H1 (cell line): ENCODE measurements at regions not wholly inside any gene's neighbourhood (a gene's known extent, or its start where the extent isn't known, plus 50 kb on each side); places are given as distances from the start of the nearest gene placed in this dataset.

Source experiments
- CTCF ChIA-PET: fragments of 300-600 bp; sonication (Branson Sonifier 250); formaldehyde crosslinking; loops from one replicate; lab custom pipeline; 2021; ENCODE audit not compliant: partially characterized antibody; lab: Charles Lee
- POLR2A ChIA-PET: fragments of 300-600 bp; sonication (Branson Sonifier 250); formaldehyde crosslinking; loops from one replicate; lab custom pipeline; 2021; ENCODE audit warnings: inconsistent platforms; ENCODE audit not compliant: partially characterized antibody; lab: Charles Lee
- DNase-seq, 2 experiments: peaks; one replicate each; pipeline versions ENCODE4 v3.0.0 to v3.0.0-alpha.2; 2010 to 2022; ENCODE audit warnings: low spot score in 2 of 2, low read depth in 1 of 2, mixed read lengths in 1 of 2
- FAIRE-seq: peaks from 2 replicates; lab custom pipeline; 2011; peaks lifted over from hg19 to GRCh38; lab: Jason Lieb, UNC
- H2AFZ ChIP-seq: 2 replicates; pipeline ENCODE4 v1.8.1; 2012; ENCODE audit warnings: low read length, inconsistent platforms
- H2AK5ac ChIP-seq: 2 replicates; pipeline ENCODE4 v1.6.1; 2013; ENCODE audit warnings: low read depth, low read length
- H2BK120ac ChIP-seq: replicated peaks from 2 replicates; pipeline ENCODE3; 2013; ENCODE audit warnings: low read depth, low read length, inconsistent platforms
- H2BK12ac ChIP-seq: 2 replicates; pipeline ENCODE4 v1.6.1; 2013; ENCODE audit warnings: low read depth, low read length
- H2BK15ac ChIP-seq: 2 replicates; pipeline ENCODE4 v1.6.1; 2013; ENCODE audit warnings: low read length
- H2BK20ac ChIP-seq: 2 replicates; pipeline ENCODE4 v1.6.1; 2013; ENCODE audit warnings: low read length
- H2BK5ac ChIP-seq: 2 replicates; pipeline ENCODE4 v1.6.1; 2013; ENCODE audit warnings: low read depth, low read length
- H3K14ac ChIP-seq: 2 replicates; pipeline ENCODE4 v1.6.1; 2013; ENCODE audit warnings: inconsistent platforms; ENCODE audit not compliant: insufficient read length
- H3K18ac ChIP-seq: 2 replicates; pipeline ENCODE4 v1.6.1; 2013; ENCODE audit warnings: low read length; ENCODE audit errors: extremely low read depth
- H3K23ac ChIP-seq: 2 replicates; pipeline ENCODE4 v1.6.1; 2013; ENCODE audit warnings: inconsistent platforms; ENCODE audit not compliant: insufficient read length
- H3K23me2 ChIP-seq: 2 replicates; pipeline ENCODE4 v1.6.1; 2013; ENCODE audit warnings: low read depth, low read length
- H3K27ac ChIP-seq: 2 replicates; pipeline ENCODE4 v1.6.1; 2011; ENCODE audit warnings: low read depth, low read length, inconsistent platforms
- H3K27me3 ChIP-seq, 4 experiments: replicated peaks in 1 of 4; 1 replicate in 1 of 4; 2 replicates in 3 of 4; pipeline versions ENCODE4 v1.6.1 to v1.8.1; 2011 to 2013; ENCODE audit warnings: low read length in 3 of 4, mild to moderate bottlenecking in 3 of 4, inconsistent platforms in 2 of 4, mixed read lengths in 2 of 4, moderate library complexity in 1 of 4; ENCODE audit not compliant: control insufficient read depth in 3 of 4, insufficient read depth in 3 of 4; ENCODE audit errors: extremely low read depth in 1 of 4
- H3K36me3 ChIP-seq, 4 experiments: 2 replicates each; pipeline versions ENCODE4 v1.6.1 to v1.8.1; 2011 to 2013; ENCODE audit warnings: mild to moderate bottlenecking in 4 of 4, low read length in 3 of 4, moderate library complexity in 2 of 4, control low read depth in 1 of 4, inconsistent platforms in 1 of 4; ENCODE audit not compliant: insufficient read depth in 4 of 4, control insufficient read depth in 2 of 4
- H3K4ac ChIP-seq: replicated peaks from 2 replicates; pipeline ENCODE3; 2013; ENCODE audit warnings: low read length, low read depth, mixed read lengths, inconsistent platforms; ENCODE audit not compliant: insufficient read length
- H3K4me1 ChIP-seq, 4 experiments: replicated peaks in 1 of 4; 1 replicate in 1 of 4; 2 replicates in 3 of 4; pipeline versions ENCODE4 v1.6.1 to v1.8.1; 2011 to 2013; ENCODE audit warnings: low read length in 3 of 4, inconsistent platforms in 2 of 4, mixed read lengths in 1 of 4; ENCODE audit not compliant: insufficient read depth in 4 of 4, control insufficient read depth in 3 of 4
- H3K4me2 ChIP-seq, 2 experiments: 2 replicates each; pipeline versions ENCODE4 v1.6.1 to v1.8.1; 2011 to 2013; ENCODE audit warnings: low read depth in 2 of 2, low read length in 2 of 2, control low read depth in 1 of 2, inconsistent platforms in 1 of 2, mild to moderate bottlenecking in 1 of 2; ENCODE audit not compliant: insufficient read depth in 1 of 2
- H3K4me3 ChIP-seq, 4 experiments: fragments of 200-600, 300-600 bp in 1 of 4; sonication (generic), shearing (Covaris generic), sonication (Bioruptor Twin) in 1 of 4; 2 replicates each; pipeline versions ENCODE4 v1.5.1 to v1.8.1; 2011 to 2016; ENCODE audit warnings: low read length in 4 of 4, low read depth in 3 of 4, control low read depth in 2 of 4, inconsistent platforms in 2 of 4, mild to moderate bottlenecking in 2 of 4, mixed read lengths in 1 of 4, moderate library complexity in 1 of 4; ENCODE audit not compliant: insufficient read depth in 2 of 4; ENCODE audit errors: extremely low read depth in 1 of 4
- H3K56ac ChIP-seq: replicated peaks from 2 replicates; pipeline ENCODE3; 2013; ENCODE audit warnings: low read depth, mild to moderate bottlenecking, mixed read lengths, low read length, inconsistent platforms; ENCODE audit not compliant: insufficient read length
- H3K79me1 ChIP-seq: 2 replicates; pipeline ENCODE4 v1.6.1; 2013; ENCODE audit warnings: low read depth, low read length, control low read depth
- H3K79me2 ChIP-seq, 2 experiments: 2 replicates each; pipeline versions ENCODE4 v1.6.1 to v1.8.1; 2012 to 2013; ENCODE audit warnings: low read length in 2 of 2, mild to moderate bottlenecking in 2 of 2, inconsistent platforms in 1 of 2; ENCODE audit not compliant: insufficient read depth in 2 of 2, control insufficient read depth in 1 of 2
- H3K9ac ChIP-seq, 4 experiments: replicated peaks in 1 of 4; 1 replicate in 1 of 4; 2 replicates in 3 of 4; pipeline versions ENCODE4 v1.6.1 to v1.8.1; 2011 to 2013; ENCODE audit warnings: low read depth in 3 of 4, low read length in 3 of 4, control low read depth in 2 of 4, mild to moderate bottlenecking in 2 of 4, moderate library complexity in 2 of 4, inconsistent platforms in 1 of 4; ENCODE audit errors: extremely low read depth in 1 of 4
- H3K9me3 ChIP-seq, 2 experiments: 2 replicates each; pipeline versions ENCODE4 v1.6.1 to v1.8.1; 2012 to 2013; ENCODE audit warnings: mild to moderate bottlenecking in 2 of 2, moderate library complexity in 2 of 2, control low read depth in 1 of 2, inconsistent platforms in 1 of 2, low read depth in 1 of 2, low read length in 1 of 2, mixed read lengths in 1 of 2; ENCODE audit not compliant: insufficient read depth in 2 of 2
- H4K20me1 ChIP-seq, 2 experiments: replicated peaks in 1 of 2; 2 replicates each; pipeline versions ENCODE3 to v1.8.1; 2011 to 2013; ENCODE audit warnings: inconsistent platforms in 2 of 2, low read length in 2 of 2, mild to moderate bottlenecking in 1 of 2; ENCODE audit not compliant: insufficient read depth in 2 of 2, control insufficient read depth in 1 of 2
- H4K5ac ChIP-seq: 2 replicates; pipeline ENCODE4 v1.6.1; 2013; ENCODE audit warnings: low read length, low read depth, mixed read lengths, inconsistent platforms; ENCODE audit not compliant: insufficient read length
- H4K8ac ChIP-seq: 2 replicates; pipeline ENCODE4 v1.8.0; 2013; ENCODE audit warnings: mild to moderate bottlenecking, moderate library complexity, low read length, inconsistent platforms; ENCODE audit not compliant: insufficient read depth; ENCODE audit errors: extremely low read depth
- H4K91ac ChIP-seq: replicated peaks from 2 replicates; pipeline ENCODE3; 2013; ENCODE audit warnings: low read length, mixed read lengths, inconsistent platforms; ENCODE audit not compliant: insufficient read length
- RNF2 ChIP-seq: fragments of 200-900, 300-1000 bp; sonication (generic); IDR thresholded peaks from 2 replicates; pipeline ENCODE4 v1.7.1; 2016; ENCODE audit warnings: borderline replicate concordance, low read depth, mild to moderate bottlenecking, antibody characterized with exemption, low read length; ENCODE audit not compliant: poor library complexity, severe bottlenecking; ENCODE audit errors: missing control alignments
- WGBS, 2 experiments: shearing (Covaris generic) in 1 of 2; methylation state at CpG; one replicate each; pipeline versions ENCODE4 v1.1.6 to v1.1.7; 2013 to 2015; ENCODE audit warnings: low lambda C conversion rate in 2 of 2, mixed read lengths in 2 of 2, inconsistent platforms in 1 of 2, low coverage in 1 of 2, missing lambda C conversion rate in 1 of 2; ENCODE audit not compliant: insufficient replicate concordance in 2 of 2, insufficient coverage in 1 of 2, insufficient read length in 1 of 2; ENCODE audit errors: extremely low coverage in 1 of 2, missing lambda C conversion rate in 1 of 2; 5-methylcytosine and 5-hydroxymethylcytosine counted together

DNA sequence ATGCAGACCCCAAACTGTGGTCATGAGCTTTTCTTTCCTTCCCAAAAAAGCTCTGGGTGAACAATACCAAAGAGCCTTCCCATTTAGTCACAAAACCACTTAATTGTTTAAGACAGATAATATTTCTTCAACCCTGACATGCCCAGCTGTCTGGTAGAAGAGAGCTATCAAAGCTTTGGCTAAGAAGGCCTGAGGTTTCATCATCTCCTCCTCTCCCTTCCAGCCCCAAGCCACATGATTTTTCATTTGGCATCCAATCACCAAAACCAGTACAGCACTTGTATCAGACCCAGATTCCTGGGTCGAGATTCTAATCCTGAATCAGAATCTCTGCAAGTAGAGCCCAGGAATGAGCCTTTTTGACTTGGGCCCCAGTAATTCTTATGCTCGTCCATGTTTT is 199.6 kb upstream of the TMEM260 start:
- Histone ChIP-seq H3K56ac (no peak overlapping the region), H3K18ac (no peak overlapping the region), H3K27me3 (no peaks in the 10 kb centered on the region), H3K14ac (no peak overlapping the region), H3K4me2 (no peak overlapping the region), H2BK5ac (no peak overlapping the region), H4K20me1 (no peaks in the 10 kb centered on the region), H3K9me3 (no peaks in the 10 kb centered on the region), H3K23me2 (peaks cover 2% of the 10 kb centered on the region; the same call in 1 of the 2 replicates), H3K23ac (no peak overlapping the region), H2BK20ac (no peak overlapping the region), H3K79me1 (no peaks in the 10 kb centered on the region), H3K36me3 (no peaks in the 10 kb centered on the region), H3K79me2 (no peaks in the 10 kb centered on the region), H3K4me1 (no peaks in the 10 kb centered on the region), H2AK5ac (no peak overlapping the region), H3K4ac (no peak overlapping the region), H2BK15ac (no peak overlapping the region), H3K4me3 (no peak overlapping the region), H2AFZ (no peak overlapping the region), H3K27ac (no peak overlapping the region), H2BK12ac (no peak overlapping the region), H3K9ac (no peak overlapping the region), H2BK120ac (no peak overlapping the region), H4K5ac (no peak overlapping the region), H4K91ac (no peak overlapping the region), H4K8ac (no peak overlapping the region)
- CTCF ChIA-PET: interaction anchor here (1.5 kb wide), 1 partner anchor 86 kb away, joined by 3 read pairs; no protein-coding TSS in a partner anchor
- no peak for DNase-seq
- FAIRE-seq: no peak
- TF ChIP-seq RNF2: no peak
- POLR2A ChIA-PET: no interaction called here
- 62% methylated on average over 2 of the region's 2 CpGs; no CpG with 5 or more reads in 1 of the 2 experiments for WGBS, 2 experiments
